ENCODE measurements at regions not wholly inside any gene's neighbourhood (a gene's known extent, or its start where the extent isn't known, plus 50 kb on each side); places are given as distances from the start of the nearest gene placed in this dataset.

- no peak for DNase-seq
Measured at GRCh38 chr4:108398316-108398715, 222.1 kb upstream of the RPL34 start.

GRCh38 chr4:108397850-108398249 is 222.5 kb upstream of the RPL34 start:
- no peak for DNase-seq

GRCh38 chr4:108396900-108397497 is 223.4 kb upstream of the RPL34 start:
- no peak for DNase-seq

- no peak for DNase-seq
Measured at GRCh38 chr4:108395786-108396185, 224.6 kb upstream of the RPL34 start.

GRCh38 chr4:108393890-108394472 is 225.2 kb upstream of the LEF1 start:
- DNase-seq: no peak

GRCh38 chr4:108391701-108392455 is 223.1 kb upstream of the LEF1 start:
- no peak for DNase-seq

GRCh38 chr4:108385076-108385475 is 216.3 kb upstream of the LEF1 start:
- DNase-seq: no peak

- DNase-seq: no peak
Measured at GRCh38 chr4:108384544-108384943, 215.8 kb upstream of the LEF1 start.

- no peak for DNase-seq
Measured at GRCh38 chr4:108383157-108383556, 214.4 kb upstream of the LEF1 start.

- DNase-seq: no peak
Measured at GRCh38 chr4:108382751-108383150, 214.0 kb upstream of the LEF1 start.

- DNase-seq: no peak
Measured at GRCh38 chr4:108378164-108378563, 209.4 kb upstream of the LEF1 start.

GRCh38 chr4:108377021-108377420 is 208.3 kb upstream of the LEF1 start:
- no peak for DNase-seq

GRCh38 chr4:108375434-108375833 is 206.7 kb upstream of the LEF1 start:
- DNase-seq: no peak

GRCh38 chr4:108372681-108373080 is 203.9 kb upstream of the LEF1 start:
- DNase-seq: no peak

GRCh38 chr4:108371282-108371681 is 202.6 kb upstream of the LEF1 start:
- no peak for DNase-seq

GRCh38 chr4:108370291-108371141 is 201.8 kb upstream of the LEF1 start:
- no peak for DNase-seq

GRCh38 chr4:108369035-108369655 is 200.4 kb upstream of the LEF1 start:
- DNase-seq: no peak

- DNase-seq: no peak
Measured at GRCh38 chr4:108367751-108368150, 199.0 kb upstream of the LEF1 start.

- no peak for DNase-seq
Measured at GRCh38 chr4:108366716-108367115, 198.0 kb upstream of the LEF1 start.

GRCh38 chr4:108365551-108365950 is 196.8 kb upstream of the LEF1 start:
- DNase-seq: no peak

GRCh38 chr4:108361886-108362285 is 193.2 kb upstream of the LEF1 start:
- no peak for DNase-seq

- DNase-seq: no peak
Measured at GRCh38 chr4:108361446-108361820, 192.7 kb upstream of the LEF1 start.

All from midbrain (tissue), 1 donor.